GM18502 (cell line): ENCODE measurements at regions not wholly inside any gene's neighbourhood (a gene's known extent, or its start where the extent isn't known, plus 50 kb on each side); places are given as distances from the start of the nearest gene placed in this dataset.

Experiments
- ATAC-seq: cut with Tn5 transposase; IDR thresholded peaks from one replicate; pipeline ENCODE4 v1.9.1; 2021; ENCODE audit warnings: mild to moderate bottlenecking; ENCODE audit not compliant: unreplicated experiment, poor library complexity

GRCh38 chr12:39240587-39240986, 202.3 kb downstream of the KIF21A start:
- no peak for ATAC-seq

- ATAC-seq: no peak
Measured at GRCh38 chr12:39239490-39240486, 203.1 kb downstream of the KIF21A start.

- ATAC-seq: no peak
Measured at GRCh38 chr12:39237004-39237403, 205.9 kb downstream of the KIF21A start.

- no peak for ATAC-seq
Measured at GRCh38 chr12:39235990-39236767, 206.7 kb downstream of the KIF21A start.

GRCh38 chr12:39230086-39230485, 212.8 kb downstream of the KIF21A start:
- no peak for ATAC-seq

- ATAC-seq: no peak
Measured at GRCh38 chr12:39227218-39227617, 215.7 kb downstream of the KIF21A start.

- no peak for ATAC-seq
Measured at GRCh38 chr12:39224971-39225370, 217.9 kb downstream of the KIF21A start.

GRCh38 chr12:39205969-39206368, 237.0 kb downstream of the KIF21A start:
- no peak for ATAC-seq

GRCh38 chr12:39199351-39199750, 243.6 kb downstream of the KIF21A start:
- no peak for ATAC-seq

- no peak for ATAC-seq
Measured at GRCh38 chr12:39188689-39189088, 254.2 kb downstream of the KIF21A start.

GRCh38 chr12:39186744-39187143, 256.2 kb downstream of the KIF21A start:
- no peak for ATAC-seq

- no peak for ATAC-seq
Measured at GRCh38 chr12:39178837-39179236, 264.1 kb downstream of the KIF21A start.

GRCh38 chr12:39176356-39176755, 266.6 kb downstream of the KIF21A start:
- ATAC-seq: no peak

- ATAC-seq: no peak
Measured at GRCh38 chr12:39173726-39174125, 268.3 kb upstream of the CPNE8 start.

GRCh38 chr12:39165338-39165737, 259.9 kb upstream of the CPNE8 start:
- ATAC-seq: no peak

GRCh38 chr12:39161465-39162085, 256.2 kb upstream of the CPNE8 start:
- ATAC-seq: no peak

- ATAC-seq: no peak
Measured at GRCh38 chr12:39157696-39158342, 252.4 kb upstream of the CPNE8 start.

- peak; percentile 77 for ATAC-seq
Measured at GRCh38 chr12:39145175-39145999, 240.0 kb upstream of the CPNE8 start.

GRCh38 chr12:39144613-39145061, 239.2 kb upstream of the CPNE8 start:
- no peak for ATAC-seq
